GM18508 (cell line): ENCODE measurements at regions not wholly inside any gene's neighbourhood (a gene's known extent, or its start where the extent isn't known, plus 50 kb on each side); places are given as distances from the start of the nearest gene placed in this dataset.
"Not testable (repeated sequence)": the region's sequence is repeated elsewhere in the genome, so short reads cannot be mapped to it uniquely, and the experiment has no call there.

Experiments used
- ATAC-seq: cut with Tn5 transposase; IDR thresholded peaks from one replicate; pipeline ENCODE4 v1.9.1; 2021; ENCODE audit warnings: moderate number of reproducible peaks; ENCODE audit not compliant: insufficient read depth, unreplicated experiment

DNA sequence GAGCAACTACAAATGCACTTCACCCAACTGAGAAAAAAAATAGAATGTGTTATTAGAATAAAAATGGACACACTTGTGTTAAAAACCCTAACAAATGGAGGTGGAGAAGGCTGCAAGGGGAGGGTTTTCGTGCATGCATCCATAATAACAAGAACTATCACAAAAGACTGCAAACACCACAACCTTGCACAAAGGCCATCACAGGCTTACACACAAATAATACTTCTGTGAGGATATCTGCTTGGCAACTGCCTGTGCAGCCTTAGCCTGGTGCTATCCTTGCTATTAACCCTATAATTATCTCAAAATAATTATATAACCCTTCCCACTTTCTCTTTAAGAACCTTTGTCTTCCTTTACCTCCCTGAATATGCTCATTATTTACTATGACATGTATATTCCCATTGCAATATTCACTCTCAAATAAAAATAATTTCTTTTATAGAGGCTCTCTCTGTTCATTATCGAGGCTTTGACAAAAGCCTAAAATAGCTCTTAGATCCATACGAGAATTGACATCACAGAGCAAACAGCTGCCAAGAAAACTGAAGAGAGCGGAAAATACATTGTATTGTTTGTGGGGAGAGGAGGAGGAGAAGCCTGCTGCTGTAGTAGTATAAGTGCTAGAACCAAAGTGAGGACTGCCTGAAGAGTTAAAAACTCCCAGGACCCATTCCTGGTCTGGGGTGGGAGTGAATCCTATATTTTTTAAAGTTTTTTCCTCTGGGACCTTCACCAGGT, 1768.7 kb downstream of the BRINP3 start:
- no peak for ATAC-seq

DNA sequence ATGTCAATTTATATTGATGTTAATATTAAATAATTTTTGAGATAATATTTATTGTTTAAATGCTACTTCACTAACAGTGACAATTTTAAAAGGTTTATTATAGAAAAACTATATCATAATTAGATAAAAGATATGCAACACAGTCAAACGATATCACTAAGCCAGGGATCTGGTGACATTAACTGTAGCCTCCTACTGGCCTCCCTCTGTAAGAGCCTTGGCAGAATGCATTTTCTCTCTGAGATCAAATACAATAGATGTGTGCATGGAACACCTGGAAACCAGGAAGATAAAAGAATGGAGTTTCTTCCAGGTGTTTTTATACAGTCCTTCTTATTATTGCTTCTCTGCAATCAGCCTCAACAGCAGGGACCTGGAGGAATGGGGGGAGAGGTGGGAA, 1762.1 kb downstream of the BRINP3 start:
- ATAC-seq: no peak

- ATAC-seq: no peak
Measured at GRCh38 chr1:188719735-188720134, 1757.9 kb downstream of the BRINP3 start.

GRCh38 chr1:188723332-188724020, 1754.2 kb downstream of the BRINP3 start:
- no peak for ATAC-seq

- ATAC-seq: no peak
Measured at GRCh38 chr1:188729039-188729438, 1748.6 kb downstream of the BRINP3 start.

- no peak for ATAC-seq
Measured at GRCh38 chr1:188735567-188735966, 1742.1 kb downstream of the BRINP3 start.

GRCh38 chr1:188749275-188749674, 1728.4 kb downstream of the BRINP3 start:
- ATAC-seq: not testable (repeated sequence)

- ATAC-seq: not testable (repeated sequence)
Measured at GRCh38 chr1:188752027-188752426, 1725.6 kb downstream of the BRINP3 start.

- ATAC-seq: not testable (repeated sequence)
Measured at GRCh38 chr1:188757747-188758146, 1719.9 kb downstream of the BRINP3 start.

DNA sequence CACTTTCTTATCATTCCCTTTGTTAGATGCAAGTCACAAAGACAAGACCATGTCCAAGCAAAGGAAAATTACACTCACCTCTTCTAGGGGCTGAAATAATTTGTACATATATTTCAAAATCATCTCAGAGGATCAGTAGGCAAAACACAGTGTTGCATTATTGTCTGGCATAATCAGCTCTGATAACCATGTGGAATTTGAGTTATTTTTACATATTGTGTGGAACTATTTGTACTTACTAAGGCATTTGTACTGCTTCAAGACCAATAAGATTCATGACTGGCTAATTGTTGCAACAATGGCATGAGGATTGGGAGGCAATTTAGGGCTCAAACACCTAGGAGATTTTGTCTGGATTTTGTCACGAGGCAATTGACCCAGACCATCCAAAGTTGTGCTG, 1716.4 kb downstream of the BRINP3 start:
- no peak for ATAC-seq

- ATAC-seq: no peak
Measured at GRCh38 chr1:188762166-188762743, 1715.4 kb downstream of the BRINP3 start.

- no peak for ATAC-seq
Measured at GRCh38 chr1:188763541-188763940, 1714.1 kb downstream of the BRINP3 start.

- no peak for ATAC-seq
Measured at GRCh38 chr1:188769181-188769580, 1708.5 kb downstream of the BRINP3 start.

DNA sequence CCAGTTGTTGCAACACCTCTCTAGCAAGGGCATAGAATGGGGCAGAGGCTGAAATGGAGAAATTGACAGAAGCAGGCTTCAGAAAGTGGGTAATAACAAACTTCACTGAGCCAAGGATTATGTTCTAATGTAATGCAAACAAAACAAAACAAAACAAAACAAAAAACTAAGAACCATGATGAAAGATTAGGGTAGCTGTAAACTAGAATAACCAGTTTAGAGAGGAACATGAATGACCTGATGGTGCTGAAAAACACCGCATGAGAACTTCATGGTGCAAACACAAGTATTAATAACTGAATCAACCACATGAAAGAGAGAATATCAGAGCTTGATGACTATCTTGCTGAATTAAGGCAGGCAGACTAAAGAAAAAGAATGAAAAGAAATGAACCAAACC, 1707.7 kb downstream of the BRINP3 start:
- no peak for ATAC-seq

DNA sequence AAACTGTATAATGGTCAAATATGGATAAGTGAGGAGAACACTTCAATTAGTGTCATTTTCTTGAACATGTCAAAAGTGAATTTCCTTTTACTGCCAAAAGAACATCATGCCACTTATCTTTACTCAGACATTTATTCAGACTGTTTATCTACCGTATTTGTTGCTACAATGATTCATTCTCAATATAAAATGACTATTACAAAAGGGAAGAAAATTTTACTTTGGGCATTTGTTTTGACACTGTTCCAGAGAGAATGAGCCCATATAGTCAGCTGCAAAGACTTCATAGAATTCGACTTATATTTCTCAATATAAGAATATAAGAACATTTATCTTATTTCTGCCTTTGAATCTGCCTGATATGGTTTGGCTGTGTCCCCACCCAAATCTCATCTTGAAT, 1699.1 kb downstream of the BRINP3 start:
- ATAC-seq: no peak

DNA sequence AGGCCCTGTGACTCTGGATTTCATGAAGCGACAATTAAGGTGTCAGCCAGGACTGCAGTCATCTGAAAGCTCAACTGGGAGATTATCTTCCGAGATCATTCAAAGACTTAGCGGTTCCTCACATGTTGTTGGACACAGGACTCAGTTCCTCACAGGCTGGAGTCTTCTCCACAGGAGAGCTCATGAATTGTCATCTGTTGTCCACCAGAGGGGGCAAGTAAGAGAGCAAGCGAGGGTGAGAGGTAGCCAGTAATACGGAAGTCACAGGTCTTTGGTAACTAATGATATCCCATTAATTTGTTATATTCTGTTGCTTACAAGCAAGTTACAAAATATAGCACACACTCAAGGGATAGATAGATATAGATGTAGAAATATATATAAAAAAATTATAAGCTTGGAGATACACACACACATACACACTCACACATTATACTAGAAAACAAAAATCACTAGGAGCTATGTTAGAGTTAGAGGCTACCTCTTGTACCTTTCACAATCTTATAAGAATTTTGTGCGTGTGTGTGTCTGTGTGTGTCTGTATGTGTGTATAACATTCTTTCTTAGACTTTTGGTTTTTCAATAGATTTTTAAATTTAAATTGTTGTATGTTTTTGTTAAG, 1695.3 kb downstream of the BRINP3 start:
- ATAC-seq: no peak

GRCh38 chr1:188794969-188795368, 1682.7 kb downstream of the BRINP3 start:
- ATAC-seq: no peak

DNA sequence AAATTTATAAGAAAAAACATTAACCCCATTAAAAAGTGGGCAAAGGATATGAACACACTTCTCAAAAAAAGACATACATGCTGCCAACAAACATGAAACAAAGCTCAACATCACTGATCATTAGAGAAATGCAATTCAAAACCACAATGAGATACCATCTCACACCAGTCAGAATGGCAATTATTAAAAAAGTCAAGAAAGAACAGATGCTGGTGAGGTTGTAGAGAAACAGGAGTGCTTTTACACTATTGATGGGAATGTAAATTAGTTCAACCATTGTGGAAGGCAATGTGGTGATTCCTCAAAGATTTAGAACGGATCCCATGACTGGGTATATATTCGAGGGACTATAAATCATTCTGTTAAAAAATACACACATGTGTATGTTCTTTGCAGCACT, 1665.5 kb downstream of the BRINP3 start:
- not testable (repeated sequence) for ATAC-seq

DNA sequence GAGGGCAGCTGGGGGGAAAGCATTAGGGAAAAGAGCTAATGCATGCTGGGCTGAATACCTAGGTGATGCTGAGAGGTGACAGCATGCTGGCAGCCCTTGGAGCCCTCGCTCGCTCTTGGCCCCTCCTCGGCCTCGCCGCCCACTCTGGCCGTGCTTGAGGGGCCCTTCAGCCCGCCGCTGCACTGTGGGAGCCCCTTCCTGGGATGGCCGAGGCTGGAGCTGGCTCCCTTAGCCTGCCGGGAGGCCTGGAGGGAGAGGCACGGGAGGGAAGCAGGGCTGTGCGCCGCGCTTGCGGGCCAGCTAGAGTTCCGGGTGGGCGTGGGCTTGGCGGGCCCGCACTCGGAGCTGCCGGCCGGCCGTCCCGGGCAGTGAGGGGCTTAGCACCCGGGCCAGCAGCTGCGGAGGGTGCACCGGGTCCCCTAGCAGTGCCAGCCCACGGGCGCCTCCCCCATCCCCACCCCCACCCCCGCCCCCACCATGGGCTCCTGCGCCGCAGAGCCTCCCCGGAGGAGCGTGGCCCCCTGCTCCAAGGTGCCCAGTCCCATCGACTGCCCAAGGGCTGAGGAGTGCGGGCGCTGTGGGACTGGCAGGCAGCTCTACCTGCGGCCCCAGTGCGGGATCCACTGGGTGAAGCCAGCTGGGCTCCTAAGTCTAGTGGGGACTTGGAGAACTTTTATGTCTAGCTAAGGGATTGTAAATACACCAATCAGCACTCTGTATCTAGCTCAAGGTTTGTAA, 1664.7 kb downstream of the BRINP3 start:
- ATAC-seq: not testable (repeated sequence)

DNA sequence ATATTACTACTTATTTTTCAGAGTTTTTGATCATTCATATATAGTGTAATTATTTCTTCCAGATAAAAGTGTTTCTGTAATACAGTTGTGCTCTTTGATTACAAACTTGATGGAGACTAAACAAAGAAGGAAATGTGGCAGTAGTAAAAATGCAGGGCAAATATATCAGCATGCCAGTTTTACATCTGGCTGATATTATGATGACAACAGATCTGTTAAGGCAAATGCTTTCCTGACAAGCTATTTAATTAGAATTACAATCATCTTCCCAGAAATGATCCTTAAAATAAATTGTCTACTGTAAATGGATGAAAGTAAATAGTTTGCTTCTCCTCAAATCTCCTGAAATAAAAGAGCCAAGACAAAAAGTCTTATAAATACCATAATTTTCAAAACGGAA, 1659.8 kb downstream of the BRINP3 start:
- no peak for ATAC-seq
